Liver (tissue), 8 donors: ENCODE measurements at regions not wholly inside any gene's neighbourhood (a gene's known extent, or its start where the extent isn't known, plus 50 kb on each side); places are given as distances from the start of the nearest gene placed in this dataset.

Experiments
- DNase-seq: peaks from one replicate; pipeline ENCODE4 v3.0.0-alpha.2; 2017; ENCODE audit warnings: low spot score
- H3K27ac ChIP-seq, 2 donors: one replicate each; pipeline ENCODE4 v1.7.0; 2013; ENCODE audit warnings: inconsistent platforms in 2 of 2, low read length in 2 of 2, control low read depth in 1 of 2, low read depth in 1 of 2, mild to moderate bottlenecking in 1 of 2
- H3K27me3 ChIP-seq, 4 donors: one replicate each; pipeline versions ENCODE4 v1.6.1 to v1.7.0; 2013; ENCODE audit warnings: low read length in 3 of 4, inconsistent platforms in 1 of 4, mild to moderate bottlenecking in 1 of 4, moderate library complexity in 1 of 4; ENCODE audit not compliant: control insufficient read depth in 4 of 4, insufficient read depth in 4 of 4
- H3K36me3 ChIP-seq, 4 donors: one replicate each; pipeline versions ENCODE4 v1.6.1 to v1.7.0; 2013; ENCODE audit warnings: low read length in 3 of 4, mild to moderate bottlenecking in 3 of 4, low read depth in 1 of 4, moderate library complexity in 1 of 4; ENCODE audit not compliant: control insufficient read depth in 4 of 4, insufficient read depth in 3 of 4
- H3K4me1 ChIP-seq, 4 donors: one replicate each; pipeline versions ENCODE4 v1.6.1 to v1.7.0; 2013; ENCODE audit warnings: low read length in 3 of 4, mild to moderate bottlenecking in 3 of 4, moderate library complexity in 1 of 4; ENCODE audit not compliant: control insufficient read depth in 4 of 4, insufficient read depth in 4 of 4
- H3K4me3 ChIP-seq, 3 donors: one replicate each; pipeline versions ENCODE4 v1.6.1 to v1.7.0; 2013; ENCODE audit warnings: low read length in 3 of 3, control low read depth in 1 of 3, low read depth in 1 of 3, mild to moderate bottlenecking in 1 of 3
- H3K9ac ChIP-seq, 2 donors: one replicate each; pipeline ENCODE4 v1.7.0; 2013; ENCODE audit warnings: low read length in 2 of 2, mild to moderate bottlenecking in 2 of 2, moderate library complexity in 2 of 2, control low read depth in 1 of 2, low read depth in 1 of 2
- H3K9me3 ChIP-seq, 4 donors: one replicate each; pipeline versions ENCODE4 v1.6.1 to v1.7.0; 2013; ENCODE audit warnings: low read length in 3 of 4; ENCODE audit not compliant: control insufficient read depth in 4 of 4
- EGR1 ChIP-seq, 2 donors: IDR thresholded peaks; 2 replicates each; pipeline ENCODE4 v1.6.1; 2016 to 2018; ENCODE audit warnings: antibody characterized with exemption in 2 of 2, low read depth in 2 of 2
- FOXA1 ChIP-seq: IDR thresholded peaks from 2 replicates; pipeline ENCODE4 v1.6.1; 2016; ENCODE audit warnings: antibody characterized with exemption
- FOXA2 ChIP-seq: IDR thresholded peaks from 2 replicates; pipeline ENCODE4 v1.6.1; 2016; ENCODE audit warnings: antibody characterized with exemption
- GABPA ChIP-seq, 2 donors: IDR thresholded peaks in 1 of 2; conservative IDR thresholded peaks in 1 of 2; 2 replicates each; pipeline ENCODE4 v1.6.1; 2016; ENCODE audit warnings: antibody characterized with exemption in 2 of 2, mild to moderate bottlenecking in 1 of 2, moderate library complexity in 1 of 2
- HNF4A ChIP-seq, 2 donors: conservative IDR thresholded peaks; 2 replicates each; pipeline ENCODE4 v1.6.1; 2016; ENCODE audit warnings: antibody characterized with exemption in 2 of 2, mild to moderate bottlenecking in 2 of 2
- HNF4G ChIP-seq: IDR thresholded peaks from 2 replicates; pipeline ENCODE4 v1.6.1; 2016; ENCODE audit warnings: antibody characterized with exemption
- JUND ChIP-seq, 2 donors: IDR thresholded peaks; 2 replicates each; pipeline ENCODE4 v1.6.1; 2016; ENCODE audit warnings: antibody characterized with exemption in 2 of 2
- NR2F2 ChIP-seq: IDR thresholded peaks from 2 replicates; pipeline ENCODE4 v1.6.1; 2016; ENCODE audit warnings: antibody characterized with exemption
- RAD21 ChIP-seq, 2 donors: IDR thresholded peaks; 2 replicates each; pipeline ENCODE4 v1.6.1; 2016; ENCODE audit warnings: antibody characterized with exemption in 2 of 2, mild to moderate bottlenecking in 2 of 2
- RXRA ChIP-seq, 2 donors: IDR thresholded peaks; 2 replicates each; pipeline ENCODE4 v1.6.1; 2017 to 2018; ENCODE audit warnings: antibody characterized with exemption in 2 of 2, mild to moderate bottlenecking in 1 of 2
- SP1 ChIP-seq: IDR thresholded peaks from 2 replicates; pipeline ENCODE4 v1.6.1; 2018; ENCODE audit warnings: antibody characterized with exemption, mild to moderate bottlenecking
- YY1 ChIP-seq: IDR thresholded peaks from 2 replicates; pipeline ENCODE4 v1.6.1; 2016; ENCODE audit warnings: antibody characterized with exemption, mild to moderate bottlenecking
- WGBS: extraction: QIAGEN DNeasy Blood & Tissue Kit; methylation state at CpG from one replicate; pipeline ENCODE4 v1.1.7; 2013; 5-methylcytosine and 5-hydroxymethylcytosine counted together
- TF ChIP-seq, protein P1 (sequence below): fragments of 150-350 bp; IDR thresholded peaks from 2 replicates; pipeline ENCODE4 v1.5.1; 2017; ENCODE audit warnings: improper control_type of control experiment, low read depth, low read length; ENCODE audit not compliant: missing input control
- TF ChIP-seq, protein P2 (sequence below): IDR thresholded peaks from 2 replicates; pipeline ENCODE4 v1.6.1; 2016; ENCODE audit warnings: antibody characterized with exemption, mild to moderate bottlenecking
- TF ChIP-seq, protein P3 (sequence below): IDR thresholded peaks from 2 replicates; pipeline ENCODE4 v1.6.1; 2016; ENCODE audit warnings: antibody characterized with exemption
- TF ChIP-seq, protein P4 (sequence below): IDR thresholded peaks from 2 replicates; pipeline ENCODE4 v1.6.1; 2016; ENCODE audit warnings: antibody characterized with exemption
- TF ChIP-seq, protein P5 (sequence below): IDR thresholded peaks from 2 replicates; pipeline ENCODE4 v1.6.1; 2016; ENCODE audit warnings: antibody characterized with exemption
- donor health status: healthy.
- donor health status: healthy.
- donor health status: healthy.
- donor health status: healthy.
- donor health status: healthy.

DNA sequence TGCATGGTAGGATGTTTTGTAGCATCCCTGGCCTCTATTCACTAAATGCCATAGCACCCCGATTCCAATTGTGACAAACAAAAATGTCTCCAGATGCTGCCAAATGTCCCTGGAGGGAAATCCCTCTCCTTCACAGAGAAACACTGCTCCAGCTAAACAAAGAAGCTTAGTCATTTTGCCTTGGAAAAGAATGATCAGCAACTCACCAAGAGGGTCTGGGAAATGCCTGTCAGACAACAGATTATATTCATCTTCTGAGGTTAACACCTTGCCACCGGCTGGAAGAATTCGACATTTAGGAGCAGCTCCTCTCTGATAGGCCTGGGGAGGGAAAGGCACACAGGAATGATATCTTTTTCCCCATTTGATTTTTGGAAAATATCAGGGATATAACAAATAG lies 84.4 kb downstream of the NIBAN1 start:
- TF ChIP-seq, protein P1, sequence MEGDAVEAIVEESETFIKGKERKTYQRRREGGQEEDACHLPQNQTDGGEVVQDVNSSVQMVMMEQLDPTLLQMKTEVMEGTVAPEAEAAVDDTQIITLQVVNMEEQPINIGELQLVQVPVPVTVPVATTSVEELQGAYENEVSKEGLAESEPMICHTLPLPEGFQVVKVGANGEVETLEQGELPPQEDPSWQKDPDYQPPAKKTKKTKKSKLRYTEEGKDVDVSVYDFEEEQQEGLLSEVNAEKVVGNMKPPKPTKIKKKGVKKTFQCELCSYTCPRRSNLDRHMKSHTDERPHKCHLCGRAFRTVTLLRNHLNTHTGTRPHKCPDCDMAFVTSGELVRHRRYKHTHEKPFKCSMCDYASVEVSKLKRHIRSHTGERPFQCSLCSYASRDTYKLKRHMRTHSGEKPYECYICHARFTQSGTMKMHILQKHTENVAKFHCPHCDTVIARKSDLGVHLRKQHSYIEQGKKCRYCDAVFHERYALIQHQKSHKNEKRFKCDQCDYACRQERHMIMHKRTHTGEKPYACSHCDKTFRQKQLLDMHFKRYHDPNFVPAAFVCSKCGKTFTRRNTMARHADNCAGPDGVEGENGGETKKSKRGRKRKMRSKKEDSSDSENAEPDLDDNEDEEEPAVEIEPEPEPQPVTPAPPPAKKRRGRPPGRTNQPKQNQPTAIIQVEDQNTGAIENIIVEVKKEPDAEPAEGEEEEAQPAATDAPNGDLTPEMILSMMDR: no peak
- TF ChIP-seq SP1 (no peak), NR2F2 (no peak), GABPA (IDR thresholded peaks at IDR 0.05 in 1 of 2, conservative IDR thresholded peaks at IDR 0.05 in 1 of 2) (no peak), EGR1 (IDR thresholded peaks at IDR 0.05; ENCODE audit: low read depth in 2 of 2) (no peak), HNF4A (conservative IDR thresholded peaks at IDR 0.05) (no peak), RXRA (IDR thresholded peaks at IDR 0.05) (no peak), FOXA1 (no peak), YY1 (no peak), JUND (IDR thresholded peaks at IDR 0.05) (no peak), FOXA2 (no peak), RAD21 (IDR thresholded peaks at IDR 0.05) (no peak)
- TF ChIP-seq, protein P2, sequence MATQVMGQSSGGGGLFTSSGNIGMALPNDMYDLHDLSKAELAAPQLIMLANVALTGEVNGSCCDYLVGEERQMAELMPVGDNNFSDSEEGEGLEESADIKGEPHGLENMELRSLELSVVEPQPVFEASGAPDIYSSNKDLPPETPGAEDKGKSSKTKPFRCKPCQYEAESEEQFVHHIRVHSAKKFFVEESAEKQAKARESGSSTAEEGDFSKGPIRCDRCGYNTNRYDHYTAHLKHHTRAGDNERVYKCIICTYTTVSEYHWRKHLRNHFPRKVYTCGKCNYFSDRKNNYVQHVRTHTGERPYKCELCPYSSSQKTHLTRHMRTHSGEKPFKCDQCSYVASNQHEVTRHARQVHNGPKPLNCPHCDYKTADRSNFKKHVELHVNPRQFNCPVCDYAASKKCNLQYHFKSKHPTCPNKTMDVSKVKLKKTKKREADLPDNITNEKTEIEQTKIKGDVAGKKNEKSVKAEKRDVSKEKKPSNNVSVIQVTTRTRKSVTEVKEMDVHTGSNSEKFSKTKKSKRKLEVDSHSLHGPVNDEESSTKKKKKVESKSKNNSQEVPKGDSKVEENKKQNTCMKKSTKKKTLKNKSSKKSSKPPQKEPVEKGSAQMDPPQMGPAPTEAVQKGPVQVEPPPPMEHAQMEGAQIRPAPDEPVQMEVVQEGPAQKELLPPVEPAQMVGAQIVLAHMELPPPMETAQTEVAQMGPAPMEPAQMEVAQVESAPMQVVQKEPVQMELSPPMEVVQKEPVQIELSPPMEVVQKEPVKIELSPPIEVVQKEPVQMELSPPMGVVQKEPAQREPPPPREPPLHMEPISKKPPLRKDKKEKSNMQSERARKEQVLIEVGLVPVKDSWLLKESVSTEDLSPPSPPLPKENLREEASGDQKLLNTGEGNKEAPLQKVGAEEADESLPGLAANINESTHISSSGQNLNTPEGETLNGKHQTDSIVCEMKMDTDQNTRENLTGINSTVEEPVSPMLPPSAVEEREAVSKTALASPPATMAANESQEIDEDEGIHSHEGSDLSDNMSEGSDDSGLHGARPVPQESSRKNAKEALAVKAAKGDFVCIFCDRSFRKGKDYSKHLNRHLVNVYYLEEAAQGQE: no peak
- TF ChIP-seq, protein P3, sequence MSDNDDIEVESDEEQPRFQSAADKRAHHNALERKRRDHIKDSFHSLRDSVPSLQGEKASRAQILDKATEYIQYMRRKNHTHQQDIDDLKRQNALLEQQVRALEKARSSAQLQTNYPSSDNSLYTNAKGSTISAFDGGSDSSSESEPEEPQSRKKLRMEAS: no peak
- TF ChIP-seq, protein P4, sequence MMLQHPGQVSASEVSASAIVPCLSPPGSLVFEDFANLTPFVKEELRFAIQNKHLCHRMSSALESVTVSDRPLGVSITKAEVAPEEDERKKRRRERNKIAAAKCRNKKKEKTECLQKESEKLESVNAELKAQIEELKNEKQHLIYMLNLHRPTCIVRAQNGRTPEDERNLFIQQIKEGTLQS: no peak
- TF ChIP-seq, protein P5, sequence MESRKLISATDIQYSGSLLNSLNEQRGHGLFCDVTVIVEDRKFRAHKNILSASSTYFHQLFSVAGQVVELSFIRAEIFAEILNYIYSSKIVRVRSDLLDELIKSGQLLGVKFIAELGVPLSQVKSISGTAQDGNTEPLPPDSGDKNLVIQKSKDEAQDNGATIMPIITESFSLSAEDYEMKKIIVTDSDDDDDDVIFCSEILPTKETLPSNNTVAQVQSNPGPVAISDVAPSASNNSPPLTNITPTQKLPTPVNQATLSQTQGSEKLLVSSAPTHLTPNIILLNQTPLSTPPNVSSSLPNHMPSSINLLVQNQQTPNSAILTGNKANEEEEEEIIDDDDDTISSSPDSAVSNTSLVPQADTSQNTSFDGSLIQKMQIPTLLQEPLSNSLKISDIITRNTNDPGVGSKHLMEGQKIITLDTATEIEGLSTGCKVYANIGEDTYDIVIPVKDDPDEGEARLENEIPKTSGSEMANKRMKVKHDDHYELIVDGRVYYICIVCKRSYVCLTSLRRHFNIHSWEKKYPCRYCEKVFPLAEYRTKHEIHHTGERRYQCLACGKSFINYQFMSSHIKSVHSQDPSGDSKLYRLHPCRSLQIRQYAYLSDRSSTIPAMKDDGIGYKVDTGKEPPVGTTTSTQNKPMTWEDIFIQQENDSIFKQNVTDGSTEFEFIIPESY: no peak
- Histone ChIP-seq H3K4me1 (no peaks in the 10 kb centered on the region), H3K9me3 (no peaks in the 10 kb centered on the region), H3K27me3 (no peaks in the 10 kb centered on the region), H3K9ac (no peak overlapping the region), H3K36me3 (no peaks in the 10 kb centered on the region), H3K4me3 (no peak overlapping the region), H3K27ac (no peak overlapping the region)
- no peak for DNase-seq
- WGBS: 81% methylated on average over 3 of the region's 3 CpGs

DNA sequence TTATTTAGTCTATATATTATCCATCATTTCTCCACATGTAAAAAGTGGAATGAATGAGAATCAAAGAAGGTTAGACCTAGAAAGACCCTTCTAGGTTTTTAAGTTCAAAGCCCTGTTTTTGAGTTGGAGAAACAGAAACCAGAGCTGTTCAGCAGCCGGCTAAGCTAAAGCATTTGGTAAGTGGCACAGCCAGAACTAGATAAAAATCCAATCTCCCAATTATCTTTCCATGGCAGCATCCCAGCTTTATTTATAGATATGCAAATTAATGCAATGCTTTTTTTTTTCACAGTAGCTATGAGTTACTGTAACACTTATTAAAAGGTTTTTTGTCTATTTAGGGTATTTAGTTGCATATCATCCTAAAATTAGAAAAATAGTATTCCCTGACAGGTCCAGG lies 85.1 kb downstream of the NIBAN1 start:
- 82% methylated on average over 1 of the region's 1 CpG for WGBS
- no peaks in the 10 kb centered on the region for H3K4me1 ChIP-seq
- no peak overlapping the region for H3K9ac ChIP-seq
- DNase-seq: no peak
- H3K27me3 ChIP-seq: no peaks in the 10 kb centered on the region
- H3K4me3 ChIP-seq: no peak overlapping the region
- no peak overlapping the region for H3K27ac ChIP-seq
- H3K9me3 ChIP-seq: no peaks in the 10 kb centered on the region
- TF ChIP-seq, protein P3: no peak
- no peak for TF ChIP-seq FOXA1
- TF ChIP-seq RXRA (IDR thresholded peaks at IDR 0.05): no peak
- TF ChIP-seq FOXA2: no peak
- no peak for TF ChIP-seq YY1
- TF ChIP-seq, protein P1: no peak
- TF ChIP-seq GABPA (IDR thresholded peaks at IDR 0.05 in 1 of 2, conservative IDR thresholded peaks at IDR 0.05 in 1 of 2): no peak
- no peak for TF ChIP-seq NR2F2
- TF ChIP-seq HNF4G: no peak
- TF ChIP-seq, protein P4: no peak
- TF ChIP-seq SP1: no peak
- TF ChIP-seq, protein P5: no peak
- H3K36me3 ChIP-seq: no peaks in the 10 kb centered on the region
